IMR-90 (cell line): ENCODE measurements at regions not wholly inside any gene's neighbourhood (a gene's known extent, or its start where the extent isn't known, plus 50 kb on each side); places are given as distances from the start of the nearest gene placed in this dataset.

Experiments used
- ATAC-seq: fragments of 200-7000 bp; cut with Tn5 transposase; 2 replicates; pipeline ENCODE4 v1.9.1; 2020; ENCODE audit warnings: low read depth, mild to moderate bottlenecking, moderate library complexity
- BruUV-seq: library from RNA; stranded (reverse); fragments of 400-500 nt; replicated peaks from 2 replicates; lab custom pipeline; 2021; lab: Mats Ljungman, UMichigan
- CTCF ChIA-PET: fragments of 300-600 bp; formaldehyde crosslinking; extraction: SDS; loops from one replicate; lab custom pipeline; 2021; ENCODE audit warnings: antibody characterized with exemption; lab: Yijun Ruan, JAX
- POLR2A ChIA-PET: fragments of 300-600 bp; sonication (Branson Sonifier 250); formaldehyde crosslinking; loops from one replicate; lab custom pipeline; 2022; ENCODE audit warnings: antibody characterized with exemption; ENCODE audit not compliant: unreplicated experiment; lab: Charles Lee
- DNase-seq: peaks from one replicate; pipeline ENCODE4 v3.0.0; 2013
- H2AFZ ChIP-seq: replicated peaks from 2 replicates; pipeline ENCODE3; 2013; ENCODE audit warnings: low read length, mild to moderate bottlenecking; ENCODE audit not compliant: poor library complexity
- H2AK5ac ChIP-seq: 2 replicates; pipeline ENCODE4 v1.6.1; 2013; ENCODE audit warnings: low read depth, low read length, inconsistent platforms
- H2AK9ac ChIP-seq: replicated peaks from 2 replicates; pipeline ENCODE3; 2013; ENCODE audit warnings: mild to moderate bottlenecking, low read depth, low read length, moderate library complexity; ENCODE audit not compliant: poor library complexity
- H2BK120ac ChIP-seq: 2 replicates; pipeline ENCODE4 v1.6.1; 2013; ENCODE audit warnings: low read depth, low read length, inconsistent platforms
- H2BK15ac ChIP-seq: 3 replicates; pipeline ENCODE4 v1.6.1; 2013; ENCODE audit warnings: low read depth, low read length, inconsistent platforms
- H2BK20ac ChIP-seq: 2 replicates; pipeline ENCODE4 v1.6.1; 2013; ENCODE audit warnings: low read depth, mild to moderate bottlenecking, inconsistent platforms, low read length, moderate library complexity
- H2BK5ac ChIP-seq: 2 replicates; pipeline ENCODE4 v1.6.1; 2013; ENCODE audit warnings: mild to moderate bottlenecking, low read depth, low read length, inconsistent platforms; ENCODE audit not compliant: poor library complexity, severe bottlenecking
- H3K14ac ChIP-seq: replicated peaks from 2 replicates; pipeline ENCODE4 v1.6.1; 2013; ENCODE audit warnings: low read depth, low read length, inconsistent platforms
- H3K18ac ChIP-seq: 2 replicates; pipeline ENCODE4 v1.6.1; 2013; ENCODE audit warnings: low read depth, low read length, control low read depth
- H3K23ac ChIP-seq: 2 replicates; pipeline ENCODE4 v1.6.1; 2013; ENCODE audit warnings: low read depth, low read length, inconsistent platforms
- H3K27ac ChIP-seq: 2 replicates; pipeline ENCODE4 v1.5.1; 2013; ENCODE audit warnings: mild to moderate bottlenecking, control low read depth, low read length; ENCODE audit not compliant: insufficient read depth
- H3K27me3 ChIP-seq: 2 replicates; pipeline ENCODE4 v1.6.1; 2013; ENCODE audit warnings: low read length; ENCODE audit not compliant: control insufficient read depth, insufficient read depth
- H3K36me3 ChIP-seq: 2 replicates; pipeline ENCODE4 v1.6.1; 2013; ENCODE audit warnings: low read length, mixed read lengths; ENCODE audit not compliant: control insufficient read depth, insufficient read depth
- H3K4ac ChIP-seq: 2 replicates; pipeline ENCODE4 v1.6.1; 2013; ENCODE audit warnings: low read depth, low read length, inconsistent platforms
- H3K4me1 ChIP-seq: 2 replicates; pipeline ENCODE4 v1.6.1; 2013; ENCODE audit warnings: low read length, mixed read lengths; ENCODE audit not compliant: control insufficient read depth, insufficient read depth
- H3K4me2 ChIP-seq: 2 replicates; pipeline ENCODE4 v1.6.1; 2013; ENCODE audit warnings: low read depth, mild to moderate bottlenecking, control low read depth, low read length, moderate library complexity
- H3K4me3 ChIP-seq: 2 replicates; pipeline ENCODE4 v1.5.1; 2013; ENCODE audit warnings: low read depth, mild to moderate bottlenecking, control low read depth, low read length, moderate library complexity; ENCODE audit not compliant: insufficient read depth
- H3K56ac ChIP-seq: 2 replicates; pipeline ENCODE4 v1.6.1; 2013; ENCODE audit warnings: low read length, inconsistent platforms; ENCODE audit not compliant: insufficient read depth; ENCODE audit errors: extremely low read depth
- H3K79me1 ChIP-seq, 2 experiments: 2 replicates each; pipeline ENCODE4 v1.6.1; 2013; ENCODE audit warnings: low read length in 2 of 2, inconsistent platforms in 1 of 2, low read depth in 1 of 2
- H3K9ac ChIP-seq: 2 replicates; pipeline ENCODE4 v1.6.1; 2013; ENCODE audit warnings: low read depth, low read length, control low read depth
- H3K9me1 ChIP-seq: 2 replicates; pipeline ENCODE4 v1.6.1; 2013; ENCODE audit warnings: low read length, inconsistent platforms; ENCODE audit not compliant: insufficient read depth
- H3K9me3 ChIP-seq: 2 replicates; pipeline ENCODE4 v1.6.1; 2013; ENCODE audit warnings: low read length; ENCODE audit not compliant: control insufficient read depth, insufficient read depth
- H4K20me1 ChIP-seq: 2 replicates; pipeline ENCODE4 v1.6.1; 2013; ENCODE audit warnings: low read length, inconsistent platforms; ENCODE audit not compliant: insufficient read depth
- H4K5ac ChIP-seq: 2 replicates; pipeline ENCODE4 v1.6.1; 2013; ENCODE audit warnings: mild to moderate bottlenecking, low read depth, low read length, control low read depth
- H4K8ac ChIP-seq, 2 experiments: 2 replicates each; pipeline ENCODE4 v1.6.1; 2013; ENCODE audit warnings: low read depth in 2 of 2, low read length in 2 of 2, control low read depth in 1 of 2, inconsistent platforms in 1 of 2
- H4K91ac ChIP-seq: 2 replicates; pipeline ENCODE4 v1.6.1; 2013; ENCODE audit warnings: low read depth, low read length, inconsistent platforms; ENCODE audit not compliant: insufficient read depth
- MAFK ChIP-seq: IDR thresholded peaks from 2 replicates; pipeline ENCODE4 v1.6.1; 2012; ENCODE audit warnings: low read depth, low read length, improper control_type of control experiment
- WGBS, 2 experiments: methylation state at CpG; one replicate each; pipeline versions ENCODE4 v1.1.5 to v1.1.7; 2013; ENCODE audit warnings: missing lambda C conversion rate in 2 of 2; ENCODE audit not compliant: insufficient read length in 1 of 2; ENCODE audit errors: extremely low coverage in 2 of 2; 5-methylcytosine and 5-hydroxymethylcytosine counted together
- dilution Hi-C: fragments of 300-500 bp; cut with HindIII; formaldehyde crosslinking; loops from one replicate; pipeline ENCODE4 v1.14.3; 2018; ENCODE audit warnings: low sequenced_read_pairs; ENCODE audit not compliant: unreplicated experiment
- in situ Hi-C: fragments of 300-500 bp; cut with MboI; formaldehyde crosslinking; loops from 3 replicates; pipeline ENCODE4 v1.14.3; 2019; ENCODE audit warnings: low sequenced_read_pairs, inconsistent platforms, mixed read lengths
- intact Hi-C: fragments of 100-400 bp; cut with micrococcal nuclease; formaldehyde crosslinking; loops from 2 replicates; pipeline ENCODE4 v1.10.0; 2022

GRCh38 chr13:53266757-53267156, 238.1 kb downstream of the OLFM4 start:
- no peak overlapping the region for H2BK120ac ChIP-seq
- POLR2A ChIA-PET = no interaction called here
- no peak for TF ChIP-seq MAFK
- no peaks in the 10 kb centered on the region for H3K4me1 ChIP-seq
- H3K9me1 ChIP-seq = no peaks in the 10 kb centered on the region
- ATAC-seq = no peak
- H3K18ac ChIP-seq = no peak overlapping the region
- H3K56ac ChIP-seq = no peak overlapping the region
- dilution Hi-C loops = no loop called here
- H4K5ac ChIP-seq = no peak overlapping the region
- no peak for DNase-seq
- H3K23ac ChIP-seq = no peak overlapping the region
- no peak overlapping the region for H3K4ac ChIP-seq
- BruUV-seq = no TSS peak
- H3K79me1 ChIP-seq = no peaks in the 10 kb centered on the region
- WGBS, 2 experiments = no CpG with 5 or more reads among the region's 4 CpGs
- no peak overlapping the region for H2AK5ac ChIP-seq
- no peak overlapping the region for H2BK20ac ChIP-seq
- H4K20me1 ChIP-seq = no peaks in the 10 kb centered on the region
- no peak overlapping the region for H2AK9ac ChIP-seq
- no peaks in the 10 kb centered on the region for H3K36me3 ChIP-seq
- peaks cover 3% of the 10 kb centered on the region; the same call in 1 of the 2 replicates for H3K9me3 ChIP-seq
- H3K9ac ChIP-seq = no peak overlapping the region
- H3K4me3 ChIP-seq = no peak overlapping the region
- H4K8ac ChIP-seq = no peak overlapping the region
- CTCF ChIA-PET = no interaction called here
- H2BK15ac ChIP-seq = no peak overlapping the region
- H2BK5ac ChIP-seq = no peak overlapping the region
- no peaks in the 10 kb centered on the region for H3K27me3 ChIP-seq
- in situ Hi-C loops = no loop called here
- H3K4me2 ChIP-seq = no peak overlapping the region
- no peak overlapping the region for H3K14ac ChIP-seq
- no peak overlapping the region for H3K27ac ChIP-seq
- no peak overlapping the region for H4K91ac ChIP-seq
- intact Hi-C loops = no loop called here
- no peak overlapping the region for H2AFZ ChIP-seq
